Epithelial cell of proximal tubule (primary cell): ENCODE measurements at regions not wholly inside any gene's neighbourhood (a gene's known extent, or its start where the extent isn't known, plus 50 kb on each side); places are given as distances from the start of the nearest gene placed in this dataset.

ENCODE experiments used
- DNase-seq: peaks from one replicate; pipeline ENCODE4 v3.0.0-alpha.2; 2011; ENCODE audit warnings: low read depth
- H3K4me3 ChIP-seq: 2 replicates; pipeline ENCODE4 v1.5.1; 2011; ENCODE audit warnings: low read depth, mild to moderate bottlenecking, low read length
- TF ChIP-seq, protein P1 (sequence below): conservative IDR thresholded peaks from 2 replicates; pipeline ENCODE4 v1.5.1; 2012; ENCODE audit warnings: low read depth, mild to moderate bottlenecking, low read length

DNA sequence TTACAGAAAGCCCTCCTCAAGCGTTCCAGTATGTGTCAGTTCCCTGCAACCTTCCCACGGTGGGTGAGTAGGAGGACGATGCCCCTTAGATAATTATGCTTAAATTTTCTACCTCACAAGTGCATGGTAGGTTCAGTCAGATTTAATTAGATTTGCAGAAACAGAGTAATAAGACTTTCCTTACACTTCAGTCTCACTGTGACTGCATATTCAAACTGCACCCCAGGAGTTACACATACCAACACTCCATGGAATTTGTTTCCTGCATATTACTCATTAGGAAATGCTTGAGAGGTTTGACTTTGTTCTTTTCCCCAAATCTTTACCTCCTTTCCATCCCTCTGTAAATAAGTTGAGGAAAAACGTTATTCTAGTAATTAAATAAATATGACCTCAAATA lies 108.8 kb downstream of the ARRDC4 start:
- TF ChIP-seq, protein P1, sequence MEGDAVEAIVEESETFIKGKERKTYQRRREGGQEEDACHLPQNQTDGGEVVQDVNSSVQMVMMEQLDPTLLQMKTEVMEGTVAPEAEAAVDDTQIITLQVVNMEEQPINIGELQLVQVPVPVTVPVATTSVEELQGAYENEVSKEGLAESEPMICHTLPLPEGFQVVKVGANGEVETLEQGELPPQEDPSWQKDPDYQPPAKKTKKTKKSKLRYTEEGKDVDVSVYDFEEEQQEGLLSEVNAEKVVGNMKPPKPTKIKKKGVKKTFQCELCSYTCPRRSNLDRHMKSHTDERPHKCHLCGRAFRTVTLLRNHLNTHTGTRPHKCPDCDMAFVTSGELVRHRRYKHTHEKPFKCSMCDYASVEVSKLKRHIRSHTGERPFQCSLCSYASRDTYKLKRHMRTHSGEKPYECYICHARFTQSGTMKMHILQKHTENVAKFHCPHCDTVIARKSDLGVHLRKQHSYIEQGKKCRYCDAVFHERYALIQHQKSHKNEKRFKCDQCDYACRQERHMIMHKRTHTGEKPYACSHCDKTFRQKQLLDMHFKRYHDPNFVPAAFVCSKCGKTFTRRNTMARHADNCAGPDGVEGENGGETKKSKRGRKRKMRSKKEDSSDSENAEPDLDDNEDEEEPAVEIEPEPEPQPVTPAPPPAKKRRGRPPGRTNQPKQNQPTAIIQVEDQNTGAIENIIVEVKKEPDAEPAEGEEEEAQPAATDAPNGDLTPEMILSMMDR, result no peak
- DNase-seq, result no peak
- H3K4me3 ChIP-seq, result no peak overlapping the region

DNA sequence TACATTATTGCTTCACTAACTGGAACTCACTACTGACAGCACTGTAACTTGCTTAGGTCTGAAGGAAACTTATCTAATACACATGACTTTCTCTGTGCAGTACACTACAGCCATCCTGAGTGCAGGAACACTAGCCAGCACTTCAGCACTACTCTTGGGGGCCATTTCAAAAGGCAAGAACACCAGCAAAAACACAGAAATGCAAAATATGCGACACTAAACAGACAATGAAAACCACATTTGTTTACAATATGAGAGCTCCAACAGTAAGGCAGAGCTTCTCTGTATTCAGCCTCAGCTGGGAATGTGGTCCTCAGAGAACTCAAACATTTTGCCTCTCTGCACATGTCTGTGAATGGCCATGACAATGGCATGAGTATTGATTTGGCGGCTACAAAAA lies 109.6 kb downstream of the ARRDC4 start:
- TF ChIP-seq, protein P1, result no peak
- DNase-seq, result no peak

DNA sequence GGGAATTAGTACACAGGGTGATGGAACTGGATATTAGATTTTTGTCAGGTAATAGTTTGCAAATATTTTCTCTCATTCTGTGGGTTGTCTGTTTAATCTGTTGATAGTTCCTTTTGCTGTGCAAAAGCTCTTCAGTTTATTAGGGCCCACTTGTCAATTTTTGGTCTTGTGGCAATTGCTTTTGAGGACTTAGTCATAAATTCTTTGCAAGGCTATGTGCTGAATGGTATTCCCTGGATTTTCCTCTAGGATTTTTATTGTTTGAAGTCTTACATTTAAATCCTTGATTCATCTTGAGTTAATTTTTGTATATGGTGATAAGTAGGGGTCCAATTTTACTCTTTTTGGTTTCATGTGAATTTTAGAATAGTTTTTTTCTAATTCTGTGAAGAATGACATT lies 111.3 kb downstream of the ARRDC4 start:
- DNase-seq, result no peak
- H3K4me3 ChIP-seq, result no peak overlapping the region
- TF ChIP-seq, protein P1, result no peak

More for the DNA sequence above, 109.6 kb downstream of the ARRDC4 start:
- no peak overlapping the region for H3K4me3 ChIP-seq

DNA sequence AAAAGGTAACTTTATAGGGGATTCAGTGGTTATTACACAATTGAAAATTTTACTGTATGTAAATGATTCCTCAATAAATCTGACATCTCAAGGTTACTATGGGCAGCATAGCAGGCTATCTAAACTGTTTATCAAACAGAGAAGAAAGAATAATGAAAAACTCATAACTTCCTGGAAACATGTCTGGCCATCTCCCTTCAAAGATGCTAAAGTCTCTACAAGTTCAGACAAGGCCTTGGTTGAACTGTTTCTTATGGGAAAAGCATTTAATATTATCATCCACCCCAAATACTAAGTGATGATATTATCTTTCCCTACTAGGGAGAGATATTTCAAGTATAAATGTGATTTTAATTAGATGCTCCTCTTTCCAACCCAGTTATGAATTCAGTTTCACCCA lies 114.9 kb downstream of the ARRDC4 start:
- H3K4me3 ChIP-seq, result no peak overlapping the region
- TF ChIP-seq, protein P1, result no peak
- no peak for DNase-seq

DNA sequence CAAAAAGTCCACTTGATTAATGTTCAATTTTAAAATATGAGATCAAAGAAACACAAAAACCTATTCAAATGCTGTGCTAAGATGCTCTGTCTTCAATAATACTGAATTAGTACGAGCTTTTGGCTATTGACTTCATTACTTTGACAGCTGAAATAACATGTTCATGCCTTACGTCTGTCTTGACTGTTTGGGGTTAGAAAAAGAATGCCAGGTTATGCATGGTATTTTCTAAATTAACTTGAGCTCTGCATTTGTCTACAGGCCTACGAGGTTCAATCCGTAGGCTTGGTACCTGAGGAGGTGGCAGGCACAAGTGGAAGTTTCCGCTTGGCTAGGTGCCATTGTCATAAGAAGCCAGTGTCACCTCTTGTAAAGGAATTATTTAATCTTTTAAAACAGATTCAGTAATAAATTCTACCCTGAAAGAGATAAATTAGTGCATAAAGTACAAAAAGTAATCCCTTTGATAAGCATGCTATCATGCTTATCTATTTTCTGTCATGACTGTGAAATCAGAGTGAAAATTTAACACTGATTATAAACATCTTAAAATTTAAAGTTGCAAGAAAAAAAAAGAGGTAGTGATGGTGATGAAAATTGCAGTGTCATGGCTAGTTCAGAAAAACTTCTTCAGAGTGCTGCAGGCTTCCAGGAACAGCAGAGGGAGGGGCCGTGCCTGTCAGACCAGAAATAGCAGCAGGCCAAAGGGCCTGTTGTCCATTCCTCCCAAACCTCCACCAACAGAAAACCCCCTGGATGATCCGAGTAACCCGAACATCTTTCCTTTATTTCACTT lies 115.7 kb downstream of the ARRDC4 start:
- H3K4me3 ChIP-seq, result no peak overlapping the region
- TF ChIP-seq, protein P1, result no peak
- no peak for DNase-seq

DNA sequence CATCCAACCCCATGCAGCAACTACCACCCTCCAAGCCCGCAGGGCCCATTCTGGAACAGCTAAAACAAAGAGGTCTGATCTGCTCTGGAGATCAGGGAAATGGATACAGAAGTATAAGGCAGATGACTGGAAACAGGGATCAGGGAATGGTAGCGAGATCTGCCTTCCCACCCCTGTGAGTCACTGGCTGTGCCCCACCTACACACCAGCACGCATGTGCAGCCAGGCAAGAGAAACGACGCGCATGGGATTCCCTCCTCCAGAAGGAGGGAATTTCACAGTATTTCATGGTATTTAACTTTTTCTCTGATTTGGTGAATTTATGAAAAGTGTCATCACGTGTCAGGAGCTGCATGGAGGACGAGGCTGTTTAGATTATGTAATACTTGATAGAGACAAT lies 116.7 kb downstream of the ARRDC4 start:
- TF ChIP-seq, protein P1, result no peak
- no peak overlapping the region for H3K4me3 ChIP-seq
- no peak for DNase-seq

DNA sequence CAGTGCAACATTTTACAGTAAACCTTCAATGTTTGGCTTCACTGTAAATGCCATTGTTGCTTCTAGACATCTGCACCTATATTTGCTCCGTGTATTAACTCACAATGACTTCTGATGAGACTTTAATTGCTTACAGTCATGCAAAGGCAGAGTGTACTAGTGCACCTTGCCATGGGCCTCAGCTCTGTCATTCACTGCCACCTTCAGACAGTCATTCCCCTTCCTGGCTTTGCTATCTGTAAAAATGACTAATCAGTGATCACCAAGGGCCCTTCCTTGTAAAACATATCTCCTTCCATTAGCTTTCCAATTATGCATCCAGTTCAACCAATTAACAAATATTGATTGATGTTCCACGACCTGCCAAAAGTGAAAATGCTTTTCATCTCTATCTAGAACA lies 120.3 kb downstream of the ARRDC4 start:
- TF ChIP-seq, protein P1, result no peak
- DNase-seq, result no peak
- no peak overlapping the region for H3K4me3 ChIP-seq
